SK-N-SH (cell line): ENCODE measurements at regions not wholly inside any gene's neighbourhood (a gene's known extent, or its start where the extent isn't known, plus 50 kb on each side); places are given as distances from the start of the nearest gene placed in this dataset.
"Not testable (repeated sequence)": the region's sequence is repeated elsewhere in the genome, so short reads cannot be mapped to it uniquely, and the experiment has no call there.

Source experiments
- CHD2 ChIP-seq: fragments of 150-350 bp; IDR thresholded peaks from 2 replicates; pipeline ENCODE4 v1.6.1; 2018; ENCODE audit warnings: low read length; ENCODE audit not compliant: partially characterized antibody
- CTCF ChIP-seq: fragments of 200-600 bp; sonication (generic); IDR thresholded peaks from 2 replicates; pipeline ENCODE4 v1.6.1; 2017; ENCODE audit warnings: antibody characterized with exemption, mild to moderate bottlenecking, moderate library complexity
- EP300 ChIP-seq, 2 experiments: IDR thresholded peaks; 2 replicates each; pipeline versions ENCODE4 v1.4.0 to v1.6.1; 2012; ENCODE audit warnings: borderline replicate concordance in 1 of 2, low read depth in 1 of 2, low read length in 1 of 2
- GABPA ChIP-seq: IDR thresholded peaks from 2 replicates; pipeline ENCODE4 v1.4.0; 2012; ENCODE audit warnings: low read depth, mild to moderate bottlenecking
- MAX ChIP-seq: IDR thresholded peaks from 2 replicates; pipeline ENCODE4 v1.4.0; 2012; ENCODE audit warnings: low read depth
- NFIC ChIP-seq: IDR thresholded peaks from 2 replicates; pipeline ENCODE4 v1.4.0; 2012; ENCODE audit warnings: borderline replicate concordance
- NRF1 ChIP-seq: IDR thresholded peaks from 2 replicates; pipeline ENCODE4 v1.6.1; 2012; ENCODE audit warnings: low read depth, mild to moderate bottlenecking, low read length
- POLR2AphosphoS5 ChIP-seq: IDR thresholded peaks from 2 replicates; pipeline ENCODE4 v1.6.1; 2012; ENCODE audit warnings: low read depth, low read length
- RCOR1 ChIP-seq: fragments of 150-350 bp; IDR thresholded peaks from 2 replicates; pipeline ENCODE4 v1.6.1; 2017; ENCODE audit warnings: antibody characterized with exemption, low read length
- YY1 ChIP-seq: IDR thresholded peaks from 2 replicates; pipeline ENCODE4 v1.4.0; 2012; ENCODE audit warnings: low read depth, mild to moderate bottlenecking
- TF ChIP-seq, protein P1 (sequence below): IDR thresholded peaks from 2 replicates; pipeline ENCODE4 v1.4.0; 2012; ENCODE audit warnings: low read depth, borderline replicate concordance

GRCh38 chr14:105628126-105628525 is 101.7 kb downstream of the TMEM121 start:
- TF ChIP-seq EP300 (IDR thresholded peaks at IDR 0.05; ENCODE audit: borderline replicate concordance in 1 of 2, low read depth in 1 of 2, low read length in 1 of 2); CTCF; NFIC; POLR2AphosphoS5; NRF1; GABPA; CHD2; MAX; YY1; RCOR1: not testable (repeated sequence)
- TF ChIP-seq, protein P1, sequence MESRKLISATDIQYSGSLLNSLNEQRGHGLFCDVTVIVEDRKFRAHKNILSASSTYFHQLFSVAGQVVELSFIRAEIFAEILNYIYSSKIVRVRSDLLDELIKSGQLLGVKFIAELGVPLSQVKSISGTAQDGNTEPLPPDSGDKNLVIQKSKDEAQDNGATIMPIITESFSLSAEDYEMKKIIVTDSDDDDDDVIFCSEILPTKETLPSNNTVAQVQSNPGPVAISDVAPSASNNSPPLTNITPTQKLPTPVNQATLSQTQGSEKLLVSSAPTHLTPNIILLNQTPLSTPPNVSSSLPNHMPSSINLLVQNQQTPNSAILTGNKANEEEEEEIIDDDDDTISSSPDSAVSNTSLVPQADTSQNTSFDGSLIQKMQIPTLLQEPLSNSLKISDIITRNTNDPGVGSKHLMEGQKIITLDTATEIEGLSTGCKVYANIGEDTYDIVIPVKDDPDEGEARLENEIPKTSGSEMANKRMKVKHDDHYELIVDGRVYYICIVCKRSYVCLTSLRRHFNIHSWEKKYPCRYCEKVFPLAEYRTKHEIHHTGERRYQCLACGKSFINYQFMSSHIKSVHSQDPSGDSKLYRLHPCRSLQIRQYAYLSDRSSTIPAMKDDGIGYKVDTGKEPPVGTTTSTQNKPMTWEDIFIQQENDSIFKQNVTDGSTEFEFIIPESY = not testable (repeated sequence)
